Femur (tissue), 1 donor: ENCODE measurements at regions not wholly inside any gene's neighbourhood (a gene's known extent, or its start where the extent isn't known, plus 50 kb on each side); places are given as distances from the start of the nearest gene placed in this dataset.
A peak's percentile ranks its signal among the peaks of the same experiment; 100 is the strongest.

ENCODE experiments used
- DNase-seq: peaks from one replicate; pipeline ENCODE4 v3.0.0-alpha.2; 2017

GRCh38 chr2:2843969-2844548, 513.0 kb upstream of the MYT1L start:
- DNase-seq: no peak

DNA sequence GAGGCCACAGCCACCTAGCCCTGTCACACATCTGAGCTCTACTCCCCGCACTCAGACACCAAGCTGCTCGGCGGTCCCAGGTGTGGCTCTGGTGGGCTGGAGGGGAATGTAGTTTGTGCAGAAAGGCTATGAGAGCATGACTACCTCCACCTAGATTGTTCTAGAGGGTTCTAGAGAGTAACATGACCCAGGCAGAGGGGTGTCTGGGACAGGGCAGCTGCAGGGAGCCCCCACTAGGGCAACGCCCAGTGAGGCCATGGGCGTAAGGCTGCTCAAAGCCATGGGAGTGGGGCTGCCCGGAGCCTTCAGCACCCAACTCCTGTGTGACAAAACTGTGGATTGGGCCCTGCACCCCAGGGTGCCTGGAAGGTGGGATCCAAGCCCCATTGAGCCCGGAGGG, 511.4 kb upstream of the MYT1L start:
- peak; percentile 5 for DNase-seq

GRCh38 chr2:2840681-2841300, 509.7 kb upstream of the MYT1L start:
- DNase-seq: peak; percentile 3

DNA sequence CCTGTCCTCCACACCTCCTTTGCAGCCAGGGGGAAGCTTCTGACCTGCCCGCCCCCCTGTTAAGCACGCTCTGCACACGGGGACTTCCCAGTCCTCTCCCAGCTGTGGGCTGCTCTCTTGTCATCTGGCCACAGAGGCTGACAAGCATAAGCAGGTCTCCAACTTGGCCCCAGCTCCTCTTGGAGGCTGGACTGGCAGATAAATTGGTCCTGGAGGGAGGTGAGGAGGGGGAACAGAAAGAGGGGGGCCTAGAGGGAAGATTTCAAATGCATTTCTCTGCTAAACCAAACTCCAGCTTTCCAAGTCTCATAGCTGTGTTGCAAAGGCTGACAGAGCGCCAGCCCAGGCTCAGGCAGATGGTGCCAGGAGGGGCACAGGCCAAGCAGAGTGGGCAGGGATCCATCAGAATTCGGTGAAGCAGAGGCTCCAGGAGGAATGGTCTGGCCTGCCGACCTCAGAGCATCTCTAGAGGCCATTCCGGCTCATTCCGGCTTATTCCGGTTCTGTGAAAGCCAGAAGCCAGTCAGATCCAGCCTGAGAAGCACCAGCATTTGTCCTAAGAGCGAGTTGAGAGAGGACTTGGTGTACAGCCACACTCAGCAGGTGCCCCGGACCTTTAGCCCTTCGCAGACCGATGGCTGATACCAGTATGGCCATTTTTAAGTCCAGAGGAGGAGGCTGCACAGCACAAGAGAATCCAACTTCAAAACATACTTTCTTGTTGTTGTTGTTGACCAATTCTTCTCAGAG, 508.9 kb upstream of the MYT1L start:
- peak; percentile 71 for DNase-seq

GRCh38 chr2:2839393-2839781, 508.3 kb upstream of the MYT1L start:
- DNase-seq: peak; percentile 12

GRCh38 chr2:2838548-2838845, 507.4 kb upstream of the MYT1L start:
- no peak for DNase-seq

DNA sequence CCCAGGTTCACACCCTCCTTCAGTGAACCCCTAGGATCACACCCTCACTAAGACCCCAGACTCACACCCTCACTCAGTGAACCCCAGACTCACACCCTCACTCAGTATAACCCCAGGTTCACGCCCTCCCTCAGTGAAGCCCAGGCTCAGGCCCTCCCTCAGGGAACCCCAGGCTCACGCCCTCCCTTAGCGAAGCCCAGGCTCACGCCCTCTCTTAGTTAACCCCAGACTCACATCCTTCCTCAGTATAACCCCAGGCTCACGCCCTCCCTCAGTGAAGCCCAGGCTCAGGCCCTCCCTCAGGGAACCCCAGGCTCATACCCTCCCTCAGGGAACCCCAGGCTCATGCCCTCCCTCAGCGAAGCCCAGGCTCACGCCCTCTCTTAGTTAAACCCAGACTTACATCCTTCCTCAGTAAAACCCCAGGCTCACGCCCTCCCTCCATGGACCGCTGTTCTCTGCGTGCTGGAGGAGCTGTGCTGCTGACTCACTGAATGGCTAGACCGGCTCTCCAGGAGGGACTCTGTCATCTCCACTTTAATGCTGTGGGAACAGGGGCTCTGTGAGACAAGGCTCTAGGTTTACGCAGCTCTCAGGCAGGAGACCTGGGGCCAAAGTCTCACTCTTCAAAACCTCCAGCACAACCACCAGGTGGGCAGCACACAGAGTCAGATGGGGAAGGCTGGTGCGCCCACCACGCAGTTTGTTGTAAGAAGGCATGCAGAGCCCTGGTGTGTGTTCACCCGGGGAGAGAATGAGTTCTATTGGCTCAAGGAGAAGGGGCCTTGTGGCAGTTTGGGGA, 506.9 kb upstream of the MYT1L start:
- no peak for DNase-seq

DNA sequence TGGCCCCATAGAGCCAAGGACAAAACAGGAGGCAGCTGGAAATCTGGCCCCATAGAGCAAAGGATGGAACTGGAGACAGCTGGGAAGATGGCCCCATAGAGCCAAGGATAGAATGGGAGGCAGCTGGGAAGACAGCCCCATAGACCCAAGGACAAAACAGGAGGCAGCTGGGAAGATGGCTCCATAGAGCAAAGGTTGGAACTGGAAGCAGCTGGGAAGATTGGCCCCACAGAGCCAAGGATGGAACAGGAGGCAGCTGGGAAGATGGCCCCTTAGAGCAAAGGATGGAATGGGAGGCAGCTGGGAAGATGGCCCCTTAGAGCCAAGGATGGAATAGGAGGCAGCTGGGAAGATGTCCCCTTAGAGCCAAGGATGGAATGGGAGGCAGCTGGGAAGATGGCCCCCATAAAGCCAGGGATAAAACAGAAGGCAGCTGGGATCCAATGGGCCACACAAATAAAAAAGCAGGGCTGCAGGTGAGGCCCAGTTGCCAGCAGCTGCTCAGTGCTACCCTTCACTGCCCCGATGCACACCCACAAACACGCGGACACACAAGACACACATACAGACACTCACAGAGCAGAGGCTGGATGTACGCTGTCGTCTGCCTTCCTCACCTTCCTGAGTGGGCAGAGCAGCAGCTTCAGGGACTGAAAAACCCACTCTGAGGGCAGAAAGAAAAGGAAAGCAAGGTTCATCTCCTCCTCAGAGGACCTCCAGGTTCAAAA, 505.4 kb upstream of the MYT1L start:
- no peak for DNase-seq

DNA sequence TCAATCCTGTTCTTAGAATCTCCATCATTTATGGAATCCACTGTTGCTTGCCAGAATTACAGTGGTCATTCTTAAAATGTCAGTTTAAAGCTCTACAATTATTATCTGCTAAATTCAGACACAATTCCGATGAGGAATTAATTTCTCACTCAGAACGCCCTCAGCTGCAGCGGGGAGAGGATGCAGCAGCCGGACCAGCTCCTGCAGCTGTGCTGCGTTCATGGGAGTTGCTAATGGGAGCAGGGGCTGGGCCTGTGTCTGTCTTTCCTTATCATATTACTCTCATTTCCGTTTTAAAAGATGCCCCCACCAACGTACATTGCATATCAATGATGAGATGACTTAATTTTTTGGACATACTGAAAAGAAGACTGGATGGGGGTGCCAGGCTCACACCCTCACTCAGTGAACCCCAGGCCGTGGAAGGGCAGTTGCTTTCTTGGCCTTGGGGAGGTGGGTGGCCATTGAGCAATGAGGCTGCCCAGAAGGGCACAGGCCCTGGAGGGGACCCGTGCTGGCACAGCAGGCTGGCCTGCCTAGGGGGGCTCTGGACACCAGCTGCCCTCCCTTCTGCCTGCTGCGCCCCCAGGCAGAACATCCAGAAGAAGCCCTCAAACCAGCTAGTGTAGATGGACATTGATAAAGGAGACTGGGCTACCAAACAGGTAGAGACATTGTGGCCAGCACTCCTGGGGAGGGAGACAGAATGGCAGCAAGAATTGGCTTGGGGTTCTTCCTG, 503.6 kb upstream of the MYT1L start:
- no peak for DNase-seq

DNA sequence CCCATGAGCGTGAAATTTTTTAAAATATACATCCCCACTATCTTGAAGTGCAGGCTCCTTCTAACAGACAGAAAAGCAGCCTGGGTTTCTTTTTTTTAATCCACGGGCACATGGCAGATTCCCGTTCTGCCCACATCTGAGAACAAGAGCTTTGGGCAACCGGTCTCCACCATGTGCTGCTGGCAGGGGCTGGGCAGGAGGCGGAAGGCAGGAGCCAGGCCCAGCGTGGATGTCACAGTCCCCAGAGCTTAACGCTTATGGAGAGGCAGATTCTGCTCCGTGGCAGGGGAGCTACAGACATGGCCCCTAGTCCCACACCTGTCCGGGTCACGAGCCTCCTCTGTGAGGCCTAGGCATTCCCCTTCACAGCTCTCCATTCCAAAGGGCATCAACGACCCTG, 503.0 kb upstream of the MYT1L start:
- no peak for DNase-seq

DNA sequence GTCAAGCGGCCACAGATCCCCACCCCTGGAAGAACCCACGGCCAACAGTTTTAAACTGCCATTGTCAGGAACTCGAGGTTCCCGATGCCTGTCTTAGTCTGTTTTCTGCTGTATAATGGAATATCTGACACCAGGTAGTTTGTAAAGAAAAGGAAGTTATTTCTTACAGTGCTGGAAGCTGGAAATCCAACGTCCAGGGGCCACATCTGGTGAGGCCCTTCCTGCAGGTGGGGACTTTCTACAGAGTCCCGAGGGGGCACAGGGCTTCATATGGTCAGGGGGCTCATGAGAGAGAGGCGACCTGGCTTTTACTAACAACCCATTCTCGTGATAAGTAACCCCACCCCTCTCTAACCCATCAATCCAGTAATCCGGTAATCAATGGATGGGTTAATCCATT, 501.6 kb upstream of the MYT1L start:
- no peak for DNase-seq

- DNase-seq: peak; percentile 13
Observed at GRCh38 chr2:2831633-2832032, 500.6 kb upstream of the MYT1L start.

GRCh38 chr2:2830576-2830975, 499.5 kb upstream of the MYT1L start:
- no peak for DNase-seq

GRCh38 chr2:2828774-2829368, 497.8 kb upstream of the MYT1L start:
- peak; percentile 19 for DNase-seq

GRCh38 chr2:2827761-2828221, 496.7 kb upstream of the MYT1L start:
- no peak for DNase-seq

GRCh38 chr2:2827046-2827636, 496.1 kb upstream of the MYT1L start:
- peak; percentile 5 for DNase-seq

- peak; percentile 5 for DNase-seq
Observed at GRCh38 chr2:2826621-2827020, 495.5 kb upstream of the MYT1L start.

DNA sequence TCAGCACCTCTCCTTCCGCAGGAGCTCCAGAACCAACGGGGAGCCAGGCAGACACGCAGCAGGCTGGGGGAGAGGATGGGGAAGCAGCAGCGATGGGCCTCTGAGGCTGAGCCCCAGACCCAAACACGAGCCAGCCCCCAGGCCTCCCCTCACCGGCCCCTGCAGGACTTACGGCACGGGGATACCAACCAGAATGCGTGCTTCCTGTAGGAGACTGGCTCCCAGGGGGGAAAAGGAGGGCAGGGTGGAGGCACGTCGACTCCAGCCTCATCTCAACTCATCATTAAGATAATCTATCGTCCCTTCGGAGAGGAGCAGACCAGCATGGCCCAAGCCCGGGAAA, 495.1 kb upstream of the MYT1L start:
- peak; percentile 5 for DNase-seq

- DNase-seq: peak; percentile 10
Observed at GRCh38 chr2:2825516-2826208, 494.6 kb upstream of the MYT1L start.

DNA sequence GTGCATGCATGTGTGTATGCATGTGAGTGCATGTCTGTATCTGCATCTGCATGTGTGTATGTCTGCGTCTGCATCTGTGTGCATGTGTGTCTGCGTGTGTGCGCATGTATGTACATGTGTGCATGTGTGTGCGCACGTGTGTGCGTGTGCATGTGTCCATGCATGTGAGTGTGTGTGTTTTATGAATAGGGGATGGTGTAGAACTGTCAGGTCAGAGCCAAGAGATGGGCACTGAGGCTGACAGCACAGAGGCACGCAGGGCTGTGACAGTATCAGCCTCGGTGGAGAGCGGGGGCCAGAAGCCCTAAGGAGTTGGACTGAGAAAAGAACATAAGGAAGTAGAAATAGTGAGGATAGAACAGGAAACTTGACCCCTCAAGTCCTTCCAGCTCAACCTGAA, 494.0 kb upstream of the MYT1L start:
- no peak for DNase-seq

- peak; percentile 4 for DNase-seq
Observed at GRCh38 chr2:2824588-2824987, 493.5 kb upstream of the MYT1L start.
